DMS 273 (cell line): ENCODE measurements at regions not wholly inside any gene's neighbourhood (a gene's known extent, or its start where the extent isn't known, plus 50 kb on each side); places are given as distances from the start of the nearest gene placed in this dataset.
A peak's percentile ranks its signal among the peaks of the same experiment; 100 is the strongest.
"Not testable (repeated sequence)": the region's sequence is repeated elsewhere in the genome, so short reads cannot be mapped to it uniquely, and the experiment has no call there.

Experiments used
- DNase-seq: peaks from one replicate; lab custom pipeline; 2025; ENCODE audit not compliant: unreplicated experiment; lab: John Stamatoyannopoulos, UW

DNA sequence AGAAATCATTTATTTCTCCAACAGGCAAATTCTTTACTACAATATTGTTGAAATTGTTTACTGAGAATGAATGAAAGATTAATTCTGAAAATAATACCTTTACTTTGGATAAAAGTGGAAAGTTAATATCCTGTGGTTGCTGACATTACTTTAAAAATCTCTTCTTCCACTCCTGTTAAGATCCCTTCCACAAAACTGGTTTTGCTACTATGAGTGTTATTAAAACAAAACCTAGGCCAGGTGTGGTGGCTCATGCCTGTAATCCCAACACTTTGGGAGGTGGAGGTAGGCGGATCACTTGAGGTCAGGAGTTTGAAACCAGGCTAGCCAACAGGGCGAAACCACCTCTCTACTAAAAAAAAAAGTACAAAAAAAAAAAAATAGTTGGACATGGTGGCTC, 123.9 kb upstream of the CCDC150 start:
- no peak for DNase-seq

DNA sequence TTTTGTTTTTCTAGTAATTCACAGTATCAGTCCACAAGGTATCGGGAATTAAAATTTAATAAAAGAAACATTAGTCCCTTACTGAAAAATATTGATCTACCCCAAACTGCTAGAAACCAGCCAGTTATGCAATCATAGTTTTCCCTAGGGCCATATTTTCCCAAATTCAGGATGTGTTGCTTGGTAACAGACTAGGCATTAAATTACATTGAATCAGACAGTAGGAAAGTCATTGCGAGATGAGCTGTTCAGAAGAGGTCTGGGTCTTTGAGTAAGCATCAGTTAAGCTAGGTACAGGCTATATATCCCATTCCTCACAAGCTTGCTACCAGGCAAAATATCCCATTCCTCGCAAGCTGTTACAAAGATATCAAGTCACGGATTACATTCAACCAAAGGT, 123.0 kb upstream of the CCDC150 start:
- DNase-seq = peak; percentile 52

DNA sequence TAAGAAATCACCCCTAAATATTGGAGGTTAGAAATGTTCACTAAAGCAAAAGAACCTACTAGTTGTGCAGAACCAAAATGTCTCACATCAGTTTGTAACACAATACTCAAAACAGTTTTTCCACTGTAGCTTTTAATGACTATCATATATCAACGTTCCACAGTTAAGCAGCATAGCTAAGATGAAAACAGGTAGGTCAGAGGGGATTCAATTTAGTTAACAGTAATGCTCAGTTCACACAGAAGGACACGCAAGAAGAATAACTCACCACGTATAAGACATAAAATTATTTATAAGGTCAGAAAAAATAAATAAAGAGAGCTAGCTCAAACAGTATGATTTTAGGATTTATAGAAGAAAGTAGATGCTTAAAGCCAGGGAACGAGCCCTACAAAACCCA, 118.9 kb upstream of the CCDC150 start:
- DNase-seq = peak; percentile 20

DNA sequence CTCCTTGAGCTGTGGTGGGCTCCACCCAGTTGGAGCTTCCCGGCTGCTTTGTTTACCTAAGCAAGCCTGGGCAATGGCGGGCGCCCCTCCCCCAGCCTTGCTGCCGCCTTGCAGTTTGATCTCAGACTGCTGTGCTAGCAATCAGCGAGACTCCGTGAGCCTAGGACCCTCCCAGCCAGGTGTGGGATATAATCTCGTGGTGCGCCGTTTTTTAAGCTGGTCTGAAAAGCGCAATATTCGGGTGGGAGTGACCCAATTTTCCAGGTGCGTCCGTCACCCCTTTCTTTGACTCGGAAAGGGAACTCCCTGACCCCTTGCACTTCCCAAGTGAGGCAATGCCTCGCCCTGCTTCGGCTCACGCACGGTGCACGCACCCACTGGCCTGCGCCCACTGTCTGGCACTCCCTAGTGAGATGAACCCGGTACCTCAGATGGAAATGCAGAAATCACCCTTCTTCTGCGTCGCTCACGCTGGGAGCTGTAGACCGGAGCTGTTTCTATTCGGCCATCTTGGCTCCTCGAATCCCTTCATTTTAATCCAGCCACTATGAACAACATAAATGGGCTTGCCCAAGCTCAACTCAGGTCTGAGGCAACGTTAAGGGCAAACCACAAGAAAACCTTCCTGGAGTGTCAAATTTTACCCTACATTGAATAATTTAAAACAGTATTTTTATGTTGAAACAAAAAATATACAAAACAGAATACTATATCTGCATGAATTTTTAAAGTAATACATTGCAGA, 112.4 kb upstream of the CCDC150 start:
- DNase-seq = not testable (repeated sequence)

DNA sequence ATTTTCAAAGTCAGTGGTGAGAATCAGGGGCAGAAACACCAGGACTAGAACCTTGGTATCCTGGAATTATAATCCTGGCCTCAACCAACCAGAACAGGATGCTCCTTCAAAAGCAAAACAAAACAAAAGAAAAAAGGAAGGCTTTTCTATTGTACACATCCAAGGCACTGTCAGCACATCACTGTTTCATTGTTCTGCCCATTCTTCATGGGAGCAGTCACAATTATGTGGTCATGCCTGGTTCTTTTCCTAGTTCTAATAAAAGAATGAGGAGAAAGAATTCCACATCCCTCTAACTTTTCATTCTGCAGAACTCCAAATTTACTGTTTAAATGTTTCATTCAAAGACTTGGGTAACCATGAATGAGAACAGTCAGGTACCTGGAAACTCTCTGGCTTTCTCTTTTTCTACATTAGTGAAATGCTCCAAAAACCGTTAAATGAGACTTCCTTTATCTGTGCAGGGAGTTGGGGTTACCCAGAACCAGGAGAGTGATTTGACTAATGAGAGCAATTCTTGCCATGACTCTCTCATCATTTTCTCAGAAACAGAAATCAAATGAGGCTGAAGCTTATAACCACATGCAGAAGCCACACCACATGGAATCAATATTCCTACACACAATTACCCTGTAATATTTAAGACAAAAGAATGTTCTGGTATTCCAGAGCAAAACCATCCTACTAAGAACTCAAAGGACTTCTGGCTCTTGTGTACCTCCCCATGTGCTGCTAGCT, 110.9 kb upstream of the CCDC150 start:
- no peak for DNase-seq

DNA sequence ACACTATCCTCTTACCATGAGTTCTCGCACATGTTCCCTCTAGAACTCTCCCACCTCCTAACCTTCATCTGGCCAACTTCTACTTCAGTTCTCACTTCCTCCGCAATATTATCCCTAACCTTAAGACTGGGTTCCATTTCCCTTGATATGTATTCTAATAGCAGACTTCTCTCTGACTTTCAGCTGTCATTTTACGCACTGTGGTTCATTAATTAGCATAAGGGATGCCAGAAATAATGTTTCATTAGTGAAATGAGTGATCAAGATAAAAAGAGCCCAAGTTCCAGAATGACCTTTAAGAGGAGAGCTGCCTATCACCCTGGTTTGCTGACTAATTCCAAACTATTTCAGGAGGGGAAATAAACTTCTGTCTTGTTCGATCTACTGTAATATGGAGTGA, 108.6 kb upstream of the CCDC150 start:
- no peak for DNase-seq

DNA sequence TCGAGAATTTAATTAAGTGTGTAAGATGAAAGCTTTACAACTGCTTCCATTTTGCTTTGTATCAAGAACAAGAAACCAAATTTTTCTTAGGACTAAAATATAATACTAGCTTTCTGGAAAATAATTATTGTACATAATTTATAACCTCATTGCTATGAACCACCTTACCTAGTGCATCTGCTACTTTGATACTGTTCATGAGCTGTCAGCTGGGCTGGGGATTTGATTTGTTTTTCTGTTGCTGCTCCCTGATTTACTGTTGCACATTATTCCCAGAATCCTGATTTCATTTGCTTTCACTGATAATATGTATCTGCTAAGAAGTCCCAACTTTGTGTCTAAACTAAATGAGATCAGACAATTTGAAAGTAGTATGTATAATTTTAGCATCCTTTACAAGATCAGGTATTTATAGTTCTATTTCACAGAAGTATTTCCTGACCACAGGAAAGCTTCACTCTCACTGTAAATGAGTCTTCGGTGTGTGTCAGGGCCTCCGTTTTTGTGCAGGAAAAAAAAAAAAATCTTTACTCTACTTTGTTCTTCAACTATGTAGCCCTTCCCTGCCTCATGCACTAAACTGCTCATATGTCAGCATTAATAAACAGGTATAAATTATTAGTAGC, 105.6 kb upstream of the CCDC150 start:
- no peak for DNase-seq

DNA sequence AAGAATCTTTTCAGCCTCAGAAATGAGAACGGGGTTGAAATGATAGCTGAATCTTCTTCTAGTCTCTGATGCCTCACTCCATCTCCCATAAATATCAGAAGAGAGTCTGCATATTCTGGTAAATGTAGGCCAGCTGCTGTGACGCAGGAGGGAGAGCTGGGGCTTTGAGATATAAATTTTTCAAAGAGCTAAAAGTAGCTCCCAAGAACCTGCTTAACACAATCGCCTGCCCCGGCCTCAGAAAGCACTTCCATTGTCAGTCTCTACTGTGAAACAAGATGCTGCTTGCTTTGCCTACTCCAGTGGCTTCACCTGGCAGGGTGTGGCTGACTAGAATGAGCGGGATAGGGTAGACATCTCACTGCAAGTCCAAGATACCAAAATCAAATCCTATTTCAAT, 105.0 kb upstream of the CCDC150 start:
- DNase-seq = no peak

DNA sequence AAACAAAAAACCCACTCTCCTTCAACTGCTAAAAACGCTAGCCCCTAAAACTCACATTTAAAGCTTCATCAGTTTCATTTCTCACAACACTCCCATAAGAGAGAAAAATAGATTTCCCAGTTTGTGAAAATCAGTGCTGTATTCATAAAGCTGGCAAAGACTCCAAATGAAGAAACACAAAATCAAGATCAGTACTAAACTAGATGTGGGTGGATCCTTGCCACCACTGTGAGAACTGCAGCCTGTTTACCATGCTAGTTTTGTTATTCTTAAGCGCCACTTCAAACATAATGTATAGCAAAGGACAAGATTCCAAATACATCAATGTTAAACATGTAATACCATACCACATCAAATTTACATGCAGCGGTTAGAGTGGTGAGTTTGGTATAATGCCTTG, 104.5 kb upstream of the CCDC150 start:
- DNase-seq = no peak

DNA sequence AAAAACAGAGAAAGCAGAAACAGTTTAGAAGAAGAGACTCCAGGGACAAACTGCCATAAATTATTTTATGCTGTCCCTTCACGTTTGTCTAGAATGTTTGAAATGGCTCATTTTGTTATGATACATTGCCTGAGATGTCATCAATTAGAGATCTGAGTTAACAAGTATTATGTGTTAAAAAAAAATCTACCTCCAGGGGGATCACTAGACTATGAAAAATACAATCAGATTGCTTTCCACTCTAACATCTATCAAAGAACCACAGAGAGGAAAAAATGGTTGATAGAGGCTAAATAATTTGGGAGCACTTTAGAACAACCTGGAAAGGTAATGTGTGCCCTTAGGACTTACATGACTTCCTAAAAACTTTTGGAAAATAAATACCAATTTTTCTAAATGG, 103.8 kb upstream of the CCDC150 start:
- peak; percentile 27 for DNase-seq

DNA sequence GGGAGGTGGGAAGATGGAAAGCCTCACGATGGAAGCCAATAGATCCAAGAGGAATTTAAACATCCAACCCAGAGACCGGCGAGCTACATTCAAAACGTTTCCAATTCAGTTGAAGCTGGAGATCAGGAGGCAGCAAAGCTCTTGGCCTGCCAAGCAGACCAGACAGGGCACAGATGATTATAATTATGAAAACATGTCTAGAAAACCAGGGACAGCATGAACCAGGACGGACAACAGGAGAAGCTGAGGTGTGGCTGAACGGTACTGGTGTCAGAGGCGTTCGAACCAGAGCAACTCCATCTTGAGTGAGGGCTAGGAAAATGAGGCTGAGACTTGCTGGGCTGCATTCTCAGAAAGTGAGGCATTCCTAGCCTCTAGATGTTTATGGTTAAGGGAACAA, 102.2 kb upstream of the CCDC150 start:
- DNase-seq = no peak

DNA sequence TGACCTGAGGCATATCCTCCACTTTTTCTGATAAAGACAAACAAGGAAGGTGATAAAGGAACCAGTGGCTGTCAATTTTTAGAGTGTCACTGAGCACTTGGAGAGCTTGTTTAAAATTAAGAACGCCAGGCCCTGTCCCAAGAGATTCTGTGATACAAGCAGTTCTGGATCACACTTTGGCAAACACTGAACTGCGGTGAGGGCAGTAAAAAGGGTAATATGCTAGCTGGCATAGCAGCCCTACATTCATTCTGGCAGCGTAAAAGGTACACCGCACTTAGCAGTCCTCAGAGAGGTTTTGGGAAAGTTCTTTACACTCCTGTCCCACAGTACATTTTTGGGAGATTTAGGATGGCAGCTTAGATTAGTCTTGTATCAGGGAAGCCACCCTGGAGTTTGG, 101.3 kb upstream of the CCDC150 start:
- DNase-seq = no peak

DNA sequence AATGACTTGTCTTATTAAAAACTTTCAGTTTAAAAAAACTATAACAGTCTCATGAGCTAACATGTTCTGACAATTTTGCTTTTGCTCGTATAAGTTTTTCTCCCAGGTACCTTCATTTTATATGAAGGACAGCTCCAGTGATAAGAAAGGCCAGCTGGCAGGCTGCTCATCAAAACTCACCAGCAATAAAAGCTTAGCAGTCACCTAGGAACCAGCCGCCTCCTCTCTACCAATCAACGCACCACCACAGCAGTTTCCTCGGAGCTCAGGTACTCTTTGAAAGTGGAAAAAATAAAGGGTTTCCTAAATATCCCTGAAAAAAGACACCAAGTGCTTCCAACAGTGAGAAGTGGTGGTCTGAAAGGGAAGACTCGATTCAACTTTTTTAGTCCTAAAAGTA, 100.9 kb upstream of the CCDC150 start:
- no peak for DNase-seq

DNA sequence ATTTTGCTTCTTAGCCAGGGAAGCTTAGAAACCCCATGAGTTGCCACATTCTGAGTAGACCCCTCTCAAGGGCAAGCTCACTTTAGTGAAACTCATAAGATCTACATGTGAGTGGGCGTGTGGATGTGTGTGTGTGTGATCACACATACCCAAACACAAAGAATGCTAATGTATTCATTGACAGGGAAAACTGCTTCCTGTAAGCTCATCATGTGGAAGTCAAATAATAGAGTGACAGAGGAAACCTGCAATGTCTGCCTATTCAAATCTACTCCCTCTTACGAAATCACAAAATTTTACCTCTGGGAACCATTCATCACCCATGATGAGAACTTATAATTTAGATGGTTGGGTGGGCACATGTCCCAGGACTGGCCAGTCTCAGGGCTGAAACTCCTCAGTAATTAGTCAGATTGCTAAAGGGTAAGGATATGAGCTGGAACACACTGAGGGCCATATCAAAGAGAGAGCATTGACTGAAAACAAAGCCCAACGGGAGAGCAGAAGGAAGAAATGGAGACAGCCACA, 94.5 kb upstream of the CCDC150 start:
- DNase-seq = no peak

DNA sequence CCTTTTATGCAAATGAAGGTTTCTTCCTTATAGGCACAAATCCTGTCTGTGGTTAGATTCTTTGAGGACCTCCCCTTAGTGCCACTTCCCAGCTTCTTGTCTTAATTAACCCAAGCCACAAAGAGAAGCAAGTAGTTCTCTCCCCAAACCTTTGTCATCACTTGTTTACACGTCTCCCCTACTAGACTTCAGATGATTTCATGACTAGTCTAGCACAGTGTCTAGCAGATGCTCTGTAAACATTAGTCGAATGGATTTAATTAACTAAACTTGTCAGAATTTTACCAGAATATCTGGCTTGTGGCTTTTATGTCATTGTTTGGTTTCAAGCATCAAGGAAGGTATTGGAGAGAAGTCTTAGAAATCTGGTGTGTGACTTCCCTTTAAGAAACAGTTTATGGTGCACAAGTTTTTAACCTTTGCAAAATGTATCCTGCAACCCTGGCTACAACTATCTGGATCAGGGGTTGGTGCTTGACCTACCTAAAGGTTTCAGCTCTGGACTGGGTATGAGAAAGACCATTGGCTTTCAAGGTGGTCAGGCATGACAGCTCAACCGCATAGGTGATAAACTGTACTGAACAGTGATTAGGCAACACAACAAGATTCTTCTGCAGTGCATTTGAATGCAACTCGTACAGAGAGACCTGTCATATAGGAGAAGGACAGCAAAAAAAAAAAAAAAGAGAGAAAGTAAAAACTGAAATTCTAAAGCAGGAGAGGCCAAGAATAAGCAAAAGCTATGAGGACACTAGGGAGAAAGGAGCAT, 93.2 kb upstream of the CCDC150 start:
- DNase-seq = no peak

DNA sequence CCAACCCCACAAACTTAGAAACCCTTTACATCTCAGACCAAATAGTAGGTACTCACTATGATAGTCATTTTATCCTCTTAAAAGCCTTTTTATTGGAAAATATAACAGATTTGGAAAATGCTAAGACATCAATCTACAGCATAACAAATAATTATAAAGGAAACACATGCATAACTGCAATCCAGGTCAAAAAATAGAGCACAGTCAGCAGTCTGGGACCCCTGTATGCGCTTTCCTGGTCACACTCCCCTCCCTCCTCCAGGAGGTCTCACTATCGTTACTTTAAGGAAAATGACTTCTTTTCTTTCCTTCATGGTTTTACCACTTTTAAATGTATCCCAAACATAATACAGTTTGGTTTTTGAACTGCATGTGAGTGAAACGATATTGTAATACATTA, 90.5 kb upstream of the CCDC150 start:
- no peak for DNase-seq

DNA sequence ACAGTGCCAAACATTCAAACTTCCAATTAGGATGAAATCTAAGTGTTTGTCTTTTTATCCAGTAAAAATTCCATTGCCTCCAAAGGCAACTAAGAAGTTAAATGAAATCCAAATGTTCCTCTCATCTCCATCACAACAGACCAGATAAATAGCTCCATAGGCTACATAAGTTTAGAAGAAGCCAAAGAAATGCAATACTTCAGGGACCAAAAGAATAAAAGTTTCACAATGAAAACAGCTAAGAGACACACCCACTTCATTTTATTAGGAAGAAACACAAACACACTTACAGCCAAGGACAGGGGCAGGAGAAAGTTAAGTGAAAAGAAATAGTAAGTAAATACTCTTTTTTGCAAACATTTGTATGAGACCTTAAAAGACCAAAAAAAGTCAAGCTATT, 88.5 kb upstream of the CCDC150 start:
- DNase-seq = no peak

DNA sequence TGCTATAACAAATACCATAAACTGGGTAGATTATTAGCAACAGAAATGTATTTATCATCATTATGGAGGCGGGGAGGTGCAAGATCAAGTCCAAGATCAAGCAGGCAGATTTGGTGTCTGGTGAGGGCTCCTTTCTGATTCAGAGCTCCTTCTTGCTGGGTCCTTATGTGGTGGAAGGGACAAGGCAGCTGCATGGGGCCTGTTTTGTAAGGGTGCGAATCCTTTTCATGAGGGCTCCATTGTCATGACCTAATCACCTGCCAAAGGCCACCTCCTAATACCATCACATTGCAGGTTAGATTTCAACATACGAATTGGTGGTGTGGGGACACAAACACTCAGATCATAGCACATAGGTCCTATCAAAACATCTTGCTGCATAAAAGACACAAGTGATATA, 84.4 kb upstream of the CCDC150 start:
- no peak for DNase-seq

DNA sequence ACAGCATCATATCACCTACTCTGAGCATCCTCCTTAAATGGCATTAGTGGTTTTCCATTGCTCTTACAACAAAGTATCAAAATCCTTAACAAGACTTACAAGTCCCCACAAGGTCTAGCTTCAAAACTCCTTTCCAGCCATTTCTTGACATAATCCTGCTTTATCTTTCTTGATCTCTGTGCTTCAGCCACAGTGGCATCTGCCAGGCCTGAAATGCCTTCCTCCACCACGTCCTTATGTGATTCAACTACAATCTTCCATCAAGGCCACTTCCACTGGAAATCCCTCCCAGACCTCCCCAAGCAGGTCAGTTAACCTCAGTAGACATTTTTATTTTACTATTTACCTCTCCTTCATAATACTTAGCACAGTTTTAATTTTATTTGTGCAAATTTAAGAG, 83.8 kb upstream of the CCDC150 start:
- DNase-seq = peak; percentile 51

DNA sequence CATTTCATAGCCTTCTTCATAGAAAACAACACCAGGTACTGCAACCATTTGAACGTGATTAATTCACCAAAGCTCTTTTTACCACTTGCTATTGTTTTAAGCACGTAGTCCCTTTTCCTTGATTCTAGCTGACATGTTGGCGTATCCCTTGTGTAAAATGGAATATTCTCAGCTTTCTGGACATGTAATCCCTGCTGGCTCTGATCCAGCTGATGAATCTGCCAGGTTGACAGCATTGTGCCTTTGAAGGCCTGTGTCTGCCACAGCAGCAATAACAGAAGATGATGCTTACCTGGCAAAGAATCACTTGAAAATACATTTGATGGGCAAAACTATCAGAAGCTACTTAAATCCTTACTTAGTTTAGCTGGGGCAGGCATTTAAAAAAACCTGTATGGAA, 81.0 kb upstream of the CCDC150 start:
- DNase-seq = peak; percentile 11

DNA sequence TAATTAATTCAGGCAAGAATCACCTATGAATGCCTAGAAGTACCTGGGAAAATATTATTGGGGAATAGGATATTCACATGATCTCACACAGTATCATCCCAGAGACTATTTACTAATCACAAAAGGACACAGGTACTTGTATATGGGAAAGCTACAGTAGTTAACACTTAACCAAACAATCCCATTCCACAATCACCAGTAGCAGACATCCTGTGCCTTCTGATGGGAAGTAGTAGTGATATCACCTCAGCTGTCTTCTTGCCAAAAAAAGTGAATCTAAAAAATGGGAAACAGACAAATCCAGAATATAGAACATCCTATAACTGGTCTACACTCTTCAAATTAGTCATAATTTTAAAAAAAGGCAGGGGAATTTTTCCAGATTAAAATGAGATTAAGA, 75.6 kb upstream of the CCDC150 start:
- no peak for DNase-seq
